A549 (cell line): ENCODE measurements at regions not wholly inside any gene's neighbourhood (a gene's known extent, or its start where the extent isn't known, plus 50 kb on each side); places are given as distances from the start of the nearest gene placed in this dataset.

Experiments
- CEBPB ChIP-seq, 2 experiments: fragments of >200 bp in 1 of 2; sonication (Bioruptor Twin) in 1 of 2; formaldehyde crosslinking in 1 of 2; IDR thresholded peaks; 2 replicates each; pipeline ENCODE4 v1.6.1; 2012 to 2016
- CHD2 ChIP-seq: fragments of 150-350 bp; IDR thresholded peaks from 2 replicates; pipeline ENCODE4 v1.6.1; 2014; ENCODE audit warnings: low read length; ENCODE audit not compliant: partially characterized antibody
- ESRRA ChIP-seq: fragments of 150-350 bp; IDR thresholded peaks from 2 replicates; pipeline ENCODE4 v1.6.1; 2014; ENCODE audit warnings: mild to moderate bottlenecking, low read length, borderline replicate concordance
- HEYL ChIP-seq: fragments of 250-450 bp; sonication (Bioruptor Pico); IDR thresholded peaks from 2 replicates; pipeline ENCODE4 v1.8.0; 2021; ENCODE audit warnings: mild to moderate bottlenecking, moderate library complexity
- NPAS2 ChIP-seq: fragments of 250-450 bp; sonication (Bioruptor Pico); IDR thresholded peaks from 2 replicates; pipeline ENCODE4 v1.8.0; 2022; ENCODE audit warnings: mild to moderate bottlenecking, moderate library complexity, borderline replicate concordance
- POLR2A ChIP-seq: IDR thresholded peaks from 2 replicates; pipeline ENCODE4 v1.6.1; 2012; ENCODE audit warnings: mild to moderate bottlenecking, low read length
- RFX5 ChIP-seq: fragments of 450-650 bp; IDR thresholded peaks from 2 replicates; pipeline ENCODE4 v1.7.1; 2014; ENCODE audit warnings: antibody characterized with exemption, mild to moderate bottlenecking, moderate library complexity
- TF ChIP-seq, protein P1 (sequence below): fragments of >200 bp; sonication (Bioruptor Twin); formaldehyde crosslinking; IDR thresholded peaks from 3 replicates; pipeline ENCODE4 v1.5.1; 2016
- TF ChIP-seq, protein P2 (sequence below): IDR thresholded peaks from 2 replicates; pipeline ENCODE4 v1.6.1; 2012
- TF ChIP-seq, protein P3 (sequence below): fragments of 200-600 bp; sonication (generic); IDR thresholded peaks from 2 replicates; pipeline ENCODE4 v1.6.1; 2016; ENCODE audit warnings: antibody characterized with exemption, mild to moderate bottlenecking, moderate library complexity

DNA sequence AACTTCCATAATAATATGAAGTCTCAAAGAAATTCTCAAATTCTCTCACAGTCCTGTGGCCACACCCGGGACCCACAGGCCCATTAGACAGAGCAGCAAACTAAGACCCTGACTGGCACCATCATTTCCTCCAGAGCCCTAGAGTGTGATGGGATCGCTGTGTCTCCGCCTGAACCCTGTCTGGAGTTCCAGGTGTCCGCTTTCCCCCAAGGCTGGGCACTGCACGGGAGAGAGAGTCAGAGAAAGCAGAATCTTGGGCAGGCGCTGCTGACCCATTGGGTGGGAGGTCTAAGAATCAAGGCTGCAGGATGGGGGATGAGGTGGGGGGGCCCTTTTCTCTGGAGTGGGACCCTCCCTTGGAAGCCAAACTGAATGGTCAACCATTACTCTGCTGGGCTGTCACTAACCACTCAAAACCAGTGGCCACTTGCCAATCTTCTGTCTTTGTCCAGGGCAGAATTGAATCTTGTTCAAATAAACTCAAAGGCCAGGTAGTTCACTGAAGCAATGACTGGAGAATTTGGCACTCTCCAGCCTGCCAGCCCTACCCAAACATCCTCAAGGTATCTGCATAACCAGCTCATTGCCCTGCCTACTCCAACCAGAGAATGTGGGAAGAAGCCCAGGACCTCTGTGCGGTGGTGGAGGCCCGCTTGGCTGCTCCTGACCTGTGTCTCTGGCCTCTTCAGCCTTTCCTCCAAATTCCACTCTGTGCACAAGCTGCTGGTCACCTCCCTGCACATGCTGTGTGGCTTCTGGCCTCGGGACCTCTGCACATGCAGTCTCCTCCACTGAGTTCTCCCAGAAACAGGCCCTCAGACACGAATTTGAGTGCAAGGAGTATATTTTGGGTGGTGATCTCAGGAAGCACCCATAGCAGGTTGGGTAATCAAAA is 141.1 kb downstream of the CEBPB start:
- TF ChIP-seq HEYL (no peak), POLR2A (no peak), CEBPB (IDR thresholded peaks at IDR 0.05) (no peak), NPAS2 (no peak), ESRRA (no peak), RFX5 (no peak), CHD2 (no peak)
- TF ChIP-seq, protein P1, sequence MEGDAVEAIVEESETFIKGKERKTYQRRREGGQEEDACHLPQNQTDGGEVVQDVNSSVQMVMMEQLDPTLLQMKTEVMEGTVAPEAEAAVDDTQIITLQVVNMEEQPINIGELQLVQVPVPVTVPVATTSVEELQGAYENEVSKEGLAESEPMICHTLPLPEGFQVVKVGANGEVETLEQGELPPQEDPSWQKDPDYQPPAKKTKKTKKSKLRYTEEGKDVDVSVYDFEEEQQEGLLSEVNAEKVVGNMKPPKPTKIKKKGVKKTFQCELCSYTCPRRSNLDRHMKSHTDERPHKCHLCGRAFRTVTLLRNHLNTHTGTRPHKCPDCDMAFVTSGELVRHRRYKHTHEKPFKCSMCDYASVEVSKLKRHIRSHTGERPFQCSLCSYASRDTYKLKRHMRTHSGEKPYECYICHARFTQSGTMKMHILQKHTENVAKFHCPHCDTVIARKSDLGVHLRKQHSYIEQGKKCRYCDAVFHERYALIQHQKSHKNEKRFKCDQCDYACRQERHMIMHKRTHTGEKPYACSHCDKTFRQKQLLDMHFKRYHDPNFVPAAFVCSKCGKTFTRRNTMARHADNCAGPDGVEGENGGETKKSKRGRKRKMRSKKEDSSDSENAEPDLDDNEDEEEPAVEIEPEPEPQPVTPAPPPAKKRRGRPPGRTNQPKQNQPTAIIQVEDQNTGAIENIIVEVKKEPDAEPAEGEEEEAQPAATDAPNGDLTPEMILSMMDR = no peak
- TF ChIP-seq, protein P2, sequence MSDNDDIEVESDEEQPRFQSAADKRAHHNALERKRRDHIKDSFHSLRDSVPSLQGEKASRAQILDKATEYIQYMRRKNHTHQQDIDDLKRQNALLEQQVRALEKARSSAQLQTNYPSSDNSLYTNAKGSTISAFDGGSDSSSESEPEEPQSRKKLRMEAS = no peak
- TF ChIP-seq, protein P3, sequence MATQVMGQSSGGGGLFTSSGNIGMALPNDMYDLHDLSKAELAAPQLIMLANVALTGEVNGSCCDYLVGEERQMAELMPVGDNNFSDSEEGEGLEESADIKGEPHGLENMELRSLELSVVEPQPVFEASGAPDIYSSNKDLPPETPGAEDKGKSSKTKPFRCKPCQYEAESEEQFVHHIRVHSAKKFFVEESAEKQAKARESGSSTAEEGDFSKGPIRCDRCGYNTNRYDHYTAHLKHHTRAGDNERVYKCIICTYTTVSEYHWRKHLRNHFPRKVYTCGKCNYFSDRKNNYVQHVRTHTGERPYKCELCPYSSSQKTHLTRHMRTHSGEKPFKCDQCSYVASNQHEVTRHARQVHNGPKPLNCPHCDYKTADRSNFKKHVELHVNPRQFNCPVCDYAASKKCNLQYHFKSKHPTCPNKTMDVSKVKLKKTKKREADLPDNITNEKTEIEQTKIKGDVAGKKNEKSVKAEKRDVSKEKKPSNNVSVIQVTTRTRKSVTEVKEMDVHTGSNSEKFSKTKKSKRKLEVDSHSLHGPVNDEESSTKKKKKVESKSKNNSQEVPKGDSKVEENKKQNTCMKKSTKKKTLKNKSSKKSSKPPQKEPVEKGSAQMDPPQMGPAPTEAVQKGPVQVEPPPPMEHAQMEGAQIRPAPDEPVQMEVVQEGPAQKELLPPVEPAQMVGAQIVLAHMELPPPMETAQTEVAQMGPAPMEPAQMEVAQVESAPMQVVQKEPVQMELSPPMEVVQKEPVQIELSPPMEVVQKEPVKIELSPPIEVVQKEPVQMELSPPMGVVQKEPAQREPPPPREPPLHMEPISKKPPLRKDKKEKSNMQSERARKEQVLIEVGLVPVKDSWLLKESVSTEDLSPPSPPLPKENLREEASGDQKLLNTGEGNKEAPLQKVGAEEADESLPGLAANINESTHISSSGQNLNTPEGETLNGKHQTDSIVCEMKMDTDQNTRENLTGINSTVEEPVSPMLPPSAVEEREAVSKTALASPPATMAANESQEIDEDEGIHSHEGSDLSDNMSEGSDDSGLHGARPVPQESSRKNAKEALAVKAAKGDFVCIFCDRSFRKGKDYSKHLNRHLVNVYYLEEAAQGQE = no peak
